SU-DHL-6 (cell line): ENCODE measurements at regions not wholly inside any gene's neighbourhood (a gene's known extent, or its start where the extent isn't known, plus 50 kb on each side); places are given as distances from the start of the nearest gene placed in this dataset.

Experiments
- H2AFZ ChIP-seq: fragments of 200-600 bp; sonication (generic); 2 replicates; pipeline ENCODE4 v1.6.1; 2014; ENCODE audit warnings: low read depth, mild to moderate bottlenecking, moderate library complexity, mixed read lengths, antibody characterized with exemption, low read length; ENCODE audit not compliant: severe bottlenecking
- H3F3A ChIP-seq: fragments of 200-600 bp; shearing (Covaris generic); 2 replicates; pipeline ENCODE4 v1.6.0; 2016; ENCODE audit warnings: antibody characterized with exemption, mild to moderate bottlenecking; ENCODE audit not compliant: insufficient read depth
- H3K27ac ChIP-seq: fragments of 200-600 bp; sonication (generic); 2 replicates; pipeline ENCODE4 v1.5.1; 2016; ENCODE audit warnings: low read depth, mild to moderate bottlenecking, low read length, moderate library complexity, mixed read lengths
- H3K27me3 ChIP-seq: fragments of 200-600 bp; sonication (generic), shearing (Covaris generic); 2 replicates; pipeline ENCODE4 v1.6.0; 2014; ENCODE audit warnings: mild to moderate bottlenecking, low read length
- H3K36me3 ChIP-seq: fragments of 200-600 bp; sonication (generic); 2 replicates; pipeline ENCODE4 v1.6.1; 2014; ENCODE audit warnings: mild to moderate bottlenecking, low read length, mixed read lengths
- H3K4me2 ChIP-seq: fragments of 300-600, 200-600 bp; shearing (Covaris generic), sonication (generic); 2 replicates; pipeline ENCODE4 v1.6.0; 2014; ENCODE audit warnings: low read length, low read depth, mild to moderate bottlenecking; ENCODE audit not compliant: poor library complexity, severe bottlenecking
- H3K4me3 ChIP-seq: fragments of 200-600 bp; sonication (generic); 2 replicates; pipeline ENCODE4 v1.5.1; 2014; ENCODE audit warnings: antibody characterized with exemption, low read length, mild to moderate bottlenecking, mixed read lengths; ENCODE audit not compliant: insufficient read depth, poor library complexity, severe bottlenecking
- H3K79me2 ChIP-seq: fragments of 200-600 bp; sonication (generic); 2 replicates; pipeline ENCODE4 v1.6.1; 2014; ENCODE audit warnings: mild to moderate bottlenecking, low read length, moderate library complexity; ENCODE audit not compliant: insufficient read depth
- H3K9ac ChIP-seq: fragments of 200-600 bp; sonication (generic); 2 replicates; pipeline ENCODE4 v1.7.0; 2014; ENCODE audit warnings: mild to moderate bottlenecking, low read length
- H3K9me2 ChIP-seq: fragments of 200-600 bp; sonication (generic); replicated peaks from 2 replicates; pipeline ENCODE4 v1.6.1; 2014; ENCODE audit warnings: low read length; ENCODE audit not compliant: insufficient read depth
- H3K9me3 ChIP-seq: fragments of 200-600 bp; sonication (generic); 2 replicates; pipeline ENCODE4 v1.6.1; 2014; ENCODE audit warnings: low read length, mixed read lengths; ENCODE audit not compliant: insufficient read depth
- H4K20me1 ChIP-seq: fragments of 200-600 bp; sonication (generic); 2 replicates; pipeline ENCODE4 v1.6.1; 2014; ENCODE audit warnings: low read depth, mild to moderate bottlenecking, antibody characterized with exemption, low read length, moderate library complexity, mixed read lengths
- EZH2phosphoT487 ChIP-seq: fragments of 200-600 bp; sonication (generic), shearing (Covaris generic); conservative IDR thresholded peaks from 2 replicates; pipeline ENCODE4 v1.6.1; 2018; ENCODE audit warnings: mild to moderate bottlenecking, antibody characterized with exemption, low read length, moderate library complexity, mixed read lengths
- TF ChIP-seq, protein P1 (sequence below): fragments of 200-600 bp; sonication (generic); IDR thresholded peaks from one replicate; pipeline ENCODE4 v1.5.1; 2017; ENCODE audit warnings: antibody characterized with exemption, mild to moderate bottlenecking, low read length, moderate library complexity; ENCODE audit not compliant: insufficient read depth, poor library complexity, severe bottlenecking

DNA sequence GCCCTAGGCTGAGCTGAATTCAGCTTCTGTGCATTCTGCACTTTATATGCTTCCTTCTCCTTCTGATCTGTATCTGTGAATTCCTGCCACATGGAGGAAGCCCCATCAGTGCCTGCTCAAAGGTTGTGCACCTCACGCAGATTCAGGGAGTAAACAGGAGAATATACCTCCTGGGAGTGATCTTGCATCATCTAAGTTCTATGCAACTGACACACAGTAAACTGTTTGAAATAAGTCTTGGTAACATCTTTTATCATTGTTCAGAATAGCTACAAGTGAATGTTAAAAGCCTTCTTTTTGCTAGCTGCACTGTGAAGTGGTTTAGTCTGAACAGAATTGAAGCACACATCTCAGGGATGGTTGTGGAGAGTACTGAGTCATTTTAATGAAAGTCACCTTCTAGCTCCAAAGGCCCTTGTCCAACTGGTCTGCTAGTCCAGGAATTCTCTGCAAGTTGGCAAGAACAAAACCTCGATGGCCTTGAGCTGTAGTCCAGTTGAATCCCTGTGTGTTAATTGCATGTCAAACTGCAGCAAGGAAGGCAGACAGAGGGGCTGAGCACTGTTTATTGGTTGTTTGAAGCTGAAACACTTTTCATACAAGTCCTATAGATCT, 215.0 kb downstream of the WNT5A start:
- Histone ChIP-seq H3F3A (no peaks in the 10 kb centered on the region), H3K4me2 (no peak overlapping the region), H3K79me2 (no peaks in the 10 kb centered on the region), H3K27ac (no peak overlapping the region), H3K9me2 (no peaks in the 10 kb centered on the region), H3K4me3 (no peak overlapping the region), H3K27me3 (no peaks in the 10 kb centered on the region), H4K20me1 (no peaks in the 10 kb centered on the region), H2AFZ (no peak overlapping the region), H3K9me3 (no peaks in the 10 kb centered on the region), H3K36me3 (no peaks in the 10 kb centered on the region), H3K9ac (no peak overlapping the region)
- no peak for TF ChIP-seq EZH2phosphoT487
- TF ChIP-seq, protein P1, sequence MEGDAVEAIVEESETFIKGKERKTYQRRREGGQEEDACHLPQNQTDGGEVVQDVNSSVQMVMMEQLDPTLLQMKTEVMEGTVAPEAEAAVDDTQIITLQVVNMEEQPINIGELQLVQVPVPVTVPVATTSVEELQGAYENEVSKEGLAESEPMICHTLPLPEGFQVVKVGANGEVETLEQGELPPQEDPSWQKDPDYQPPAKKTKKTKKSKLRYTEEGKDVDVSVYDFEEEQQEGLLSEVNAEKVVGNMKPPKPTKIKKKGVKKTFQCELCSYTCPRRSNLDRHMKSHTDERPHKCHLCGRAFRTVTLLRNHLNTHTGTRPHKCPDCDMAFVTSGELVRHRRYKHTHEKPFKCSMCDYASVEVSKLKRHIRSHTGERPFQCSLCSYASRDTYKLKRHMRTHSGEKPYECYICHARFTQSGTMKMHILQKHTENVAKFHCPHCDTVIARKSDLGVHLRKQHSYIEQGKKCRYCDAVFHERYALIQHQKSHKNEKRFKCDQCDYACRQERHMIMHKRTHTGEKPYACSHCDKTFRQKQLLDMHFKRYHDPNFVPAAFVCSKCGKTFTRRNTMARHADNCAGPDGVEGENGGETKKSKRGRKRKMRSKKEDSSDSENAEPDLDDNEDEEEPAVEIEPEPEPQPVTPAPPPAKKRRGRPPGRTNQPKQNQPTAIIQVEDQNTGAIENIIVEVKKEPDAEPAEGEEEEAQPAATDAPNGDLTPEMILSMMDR, result no peak

DNA sequence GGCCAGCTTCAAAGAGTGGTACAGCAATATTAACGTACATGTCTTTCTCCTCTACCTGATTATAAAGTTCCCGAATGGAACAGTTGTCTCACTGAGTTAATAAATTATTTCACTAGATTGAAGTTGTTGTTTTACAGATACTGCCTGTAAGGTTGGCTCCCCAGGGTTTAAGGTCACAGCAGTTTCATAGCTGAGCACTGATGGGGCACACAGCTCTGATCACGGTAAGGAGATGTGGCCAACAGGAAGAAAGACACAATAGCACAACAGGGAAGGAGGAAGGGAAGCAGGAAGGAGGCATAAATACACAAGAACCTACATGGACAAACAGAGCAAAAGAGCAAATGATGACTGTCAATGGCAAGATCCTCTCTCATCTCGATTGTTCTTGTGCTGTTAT, 215.6 kb downstream of the WNT5A start:
- Histone ChIP-seq H3K9me2 (no peaks in the 10 kb centered on the region), H2AFZ (no peak overlapping the region), H3K27me3 (no peaks in the 10 kb centered on the region), H3K4me2 (no peak overlapping the region), H3K4me3 (no peak overlapping the region), H3K27ac (no peak overlapping the region), H3K9ac (no peak overlapping the region), H4K20me1 (no peaks in the 10 kb centered on the region), H3K36me3 (no peaks in the 10 kb centered on the region), H3K79me2 (no peaks in the 10 kb centered on the region), H3F3A (no peaks in the 10 kb centered on the region), H3K9me3 (no peaks in the 10 kb centered on the region)
- TF ChIP-seq EZH2phosphoT487, result no peak
- TF ChIP-seq, protein P1, result no peak

DNA sequence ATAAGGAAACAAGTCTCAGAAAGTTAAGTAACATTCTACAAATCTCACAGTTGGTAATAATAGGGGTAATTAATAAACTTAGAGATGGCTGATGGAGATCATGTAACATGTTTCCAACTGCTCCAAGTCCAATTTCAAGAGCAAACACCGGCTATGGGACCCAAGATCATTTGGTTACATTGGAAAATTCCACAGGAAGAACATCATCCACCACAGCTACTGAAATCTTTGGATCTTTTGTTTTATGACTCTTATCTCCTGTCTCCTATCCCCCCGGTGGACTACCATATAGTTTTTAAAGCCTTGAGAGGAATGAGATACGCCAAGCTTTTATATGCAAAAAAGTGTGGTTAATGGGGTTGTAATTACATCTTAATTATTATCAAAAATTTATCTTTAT, 216.1 kb downstream of the WNT5A start:
- Histone ChIP-seq H3K36me3 (no peaks in the 10 kb centered on the region), H3F3A (no peaks in the 10 kb centered on the region), H3K9me3 (no peaks in the 10 kb centered on the region), H3K4me3 (no peak overlapping the region), H3K27me3 (no peaks in the 10 kb centered on the region), H3K9ac (no peak overlapping the region), H3K27ac (no peak overlapping the region), H3K79me2 (no peaks in the 10 kb centered on the region), H3K4me2 (no peak overlapping the region), H3K9me2 (no peaks in the 10 kb centered on the region), H4K20me1 (no peaks in the 10 kb centered on the region), H2AFZ (no peak overlapping the region)
- TF ChIP-seq EZH2phosphoT487, result no peak
- TF ChIP-seq, protein P1, result no peak

DNA sequence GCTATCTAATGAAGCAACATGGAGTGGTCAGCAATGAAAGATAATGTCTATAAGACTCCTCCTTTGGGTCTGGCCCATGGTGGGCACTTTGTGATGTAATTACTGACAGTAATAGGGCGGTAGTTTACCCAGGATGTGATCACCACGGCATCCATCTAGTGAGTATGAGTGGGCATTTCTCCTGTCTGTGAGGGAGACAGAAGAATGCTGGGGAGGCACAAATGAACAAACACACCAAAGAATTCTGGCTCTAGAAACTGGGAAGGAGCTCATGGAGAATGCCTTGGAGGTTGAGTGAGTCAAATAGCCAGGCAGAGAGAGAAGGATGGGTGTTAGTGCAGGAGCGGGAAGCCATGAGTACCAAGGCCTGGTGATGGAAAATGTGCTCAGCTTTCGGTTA, 217.5 kb downstream of the WNT5A start:
- Histone ChIP-seq H3K27me3 (no peaks in the 10 kb centered on the region), H3K36me3 (no peaks in the 10 kb centered on the region), H3K27ac (no peak overlapping the region), H3K4me3 (no peak overlapping the region), H4K20me1 (no peaks in the 10 kb centered on the region), H2AFZ (no peak overlapping the region), H3K79me2 (no peaks in the 10 kb centered on the region), H3K9me2 (no peaks in the 10 kb centered on the region), H3K9ac (no peak overlapping the region), H3K9me3 (no peaks in the 10 kb centered on the region), H3F3A (no peaks in the 10 kb centered on the region), H3K4me2 (no peak overlapping the region)
- no peak for TF ChIP-seq EZH2phosphoT487
- TF ChIP-seq, protein P1, result no peak
